Suppressor macrophage treated with lipopolysaccharide for 4 hours (primary cell): ENCODE measurements at regions not wholly inside any gene's neighbourhood (a gene's known extent, or its start where the extent isn't known, plus 50 kb on each side); places are given as distances from the start of the nearest gene placed in this dataset.

Source experiments
- DNase-seq: peaks from one replicate; pipeline ENCODE4 v3.0.0-alpha.2; 2020

GRCh38 chr2:94939349-94939748 is 68.1 kb downstream of the TEKT4 start:
- no peak for DNase-seq

GRCh38 chr2:94947097-94948016 is 76.1 kb downstream of the TEKT4 start:
- DNase-seq = no peak

- DNase-seq = no peak
Measured at GRCh38 chr2:94955702-94956101, 69.8 kb upstream of the MAL start.

GRCh38 chr2:94956797-94957391 is 68.6 kb upstream of the MAL start:
- peak; percentile 50 for DNase-seq

GRCh38 chr2:94958245-94958644 is 67.3 kb upstream of the MAL start:
- DNase-seq = no peak

- no peak for DNase-seq
Measured at GRCh38 chr2:94960266-94960665, 65.2 kb upstream of the MAL start.

GRCh38 chr2:94960751-94961150 is 64.8 kb upstream of the MAL start:
- DNase-seq = no peak

GRCh38 chr2:94964193-94964592 is 61.3 kb upstream of the MAL start:
- no peak for DNase-seq

- DNase-seq = no peak
Measured at GRCh38 chr2:94966689-94967088, 58.8 kb upstream of the MAL start.

GRCh38 chr2:94970353-94970752 is 55.2 kb upstream of the MAL start:
- DNase-seq = no peak
